Heart right ventricle (tissue), 16 donors: ENCODE measurements at regions not wholly inside any gene's neighbourhood (a gene's known extent, or its start where the extent isn't known, plus 50 kb on each side); places are given as distances from the start of the nearest gene placed in this dataset.

Source experiments
- ATAC-seq, 8 donors: fragments of 200-7000 bp; cut with Tn5 transposase; one replicate each; pipeline ENCODE4 v1.9.1; 2020; ENCODE audit warnings: mild to moderate bottlenecking in 8 of 8, moderate library complexity in 8 of 8, moderate number of reproducible peaks in 1 of 8
- DNase-seq, 2 donors: peaks; one replicate each; pipeline ENCODE4 v3.0.0-alpha.2; 2020
- H3K27ac ChIP-seq, 10 donors: fragments of 200-600 bp; sonication (generic) in 2 of 10; one replicate each; pipeline versions ENCODE4 v1.5.0 to v1.8.0; 2020 to 2022; ENCODE audit warnings: mild to moderate bottlenecking in 3 of 10
- H3K27me3 ChIP-seq, 7 donors: fragments of 200-600 bp; one replicate each; pipeline ENCODE4 v1.8.0; 2021 to 2022; ENCODE audit warnings: mild to moderate bottlenecking in 2 of 7
- H3K36me3 ChIP-seq, 9 donors: fragments of 200-600 bp; sonication (generic) in 1 of 9; one replicate each; pipeline versions ENCODE4 v1.5.0 to v1.8.0; 2020 to 2022; ENCODE audit warnings: mild to moderate bottlenecking in 2 of 9
- H3K4me1 ChIP-seq, 9 donors: fragments of 200-600 bp; sonication (generic) in 1 of 9; one replicate each; pipeline versions ENCODE4 v1.5.0 to v1.8.0; 2020 to 2022; ENCODE audit warnings: mild to moderate bottlenecking in 4 of 9
- H3K4me3 ChIP-seq, 10 donors: fragments of 200-600 bp; sonication (generic) in 2 of 10; one replicate each; pipeline versions ENCODE4 v1.5.0 to v1.8.0; 2020 to 2022; ENCODE audit warnings: mild to moderate bottlenecking in 7 of 10, moderate library complexity in 2 of 10
- H3K9me3 ChIP-seq, 11 donors: fragments of 200-600 bp in 10 of 11; sonication (generic) in 2 of 11; one replicate each; pipeline versions ENCODE4 v1.5.0 to v1.8.0; 2013 to 2022; ENCODE audit warnings: mild to moderate bottlenecking in 2 of 11, control low read depth in 1 of 11, moderate library complexity in 1 of 11
- CTCF ChIP-seq, 9 donors: fragments of 200-600 bp; sonication (generic) in 2 of 9; IDR thresholded peaks; one replicate each; pipeline versions ENCODE4 v1.5.0 to v1.8.0; 2021 to 2022; ENCODE audit warnings: antibody characterized with exemption in 9 of 9, mild to moderate bottlenecking in 5 of 9, moderate library complexity in 1 of 9
- WGBS, 2 donors: extraction: QIAGEN DNeasy Blood & Tissue Kit; methylation state at CpG; one replicate each; pipeline ENCODE4 v1.1.7; 2013; ENCODE audit warnings: inconsistent platforms in 1 of 2; 5-methylcytosine and 5-hydroxymethylcytosine counted together
- intact Hi-C, 10 donors: fragments of 100-400 bp; cut with DNase I; formaldehyde crosslinking; loops; one replicate each; pipeline versions ENCODE4 v1.11.1 to v1.14.2; 2022
- donor health status: Arrhythmogenic right ventricular cardiomyopathy.
- donor health status: ischemic (EF 13 %, LVEDD 7.1; RV severe dilation, severe dysfunction).
- donor health status: healthy with polysubstance abuse.
- donor health status: DM: no; HTN: yes; CAD: no.
- donor health status: DM: no; HTN: no; CAD: no.
- donor health status: ischemic (EF 25% LVEDD 6.9; RV normal size, moderate dysfunction).
- donor health status: ischemic (EF 25% LVEDD 5.7; RV mildly dilated, moderate dysfunction).
- donor health status: healthy.
- donor health status: DM: yes; HTN: yes; CAD: no.
- donor health status: Ischemic cardiomyopathy.
- donor health status: ischemic (EF 35%, LVEDD 5.7; RV mildly dilated, moderate dysfunction).
- donor health status: nonischemic (EF 11% LVEDD 7.7; RV severe dilation, severe dysfunction).
- donor health status: DM: yes; HTN: yes; CAD: no.
- donor health status: PGD.
- donor health status: ischemic (EF 29% LVEDD 5.4; RV normal size, mild dysfunction).
- donor health status: nonischemic (EF 23%, LVEDD 6.1; RV moderate dilation, normal function).

DNA sequence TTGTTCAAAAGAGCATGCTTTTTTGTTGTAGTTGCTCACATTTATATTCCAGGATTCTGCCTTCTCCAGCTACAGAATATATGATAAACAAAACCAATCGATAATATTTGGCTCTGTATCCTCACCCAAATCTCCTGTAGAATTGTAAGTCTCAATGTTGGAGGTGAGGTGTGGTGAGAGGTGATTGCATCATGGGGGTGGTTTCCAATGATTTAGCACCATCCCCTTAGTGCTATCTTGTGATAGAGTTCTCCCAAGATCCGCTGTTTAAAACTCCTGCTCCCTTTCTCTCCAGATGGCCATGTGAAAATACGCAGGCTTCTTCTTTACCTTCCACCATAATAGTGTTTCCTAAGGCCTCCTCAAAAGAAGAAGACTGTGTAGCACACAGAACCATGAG lies 98.7 kb upstream of the SCN7A start:
- Histone ChIP-seq H3K27ac (no peak overlapping the region), H3K27me3 (no peaks in the 10 kb centered on the region), H3K9me3 (peaks cover 0 to 20% (median 0%) of the 10 kb centered on the region in 11 donors), H3K4me1 (no peaks in the 10 kb centered on the region), H3K4me3 (no peak overlapping the region), H3K36me3 (no peaks in the 10 kb centered on the region)
- TF ChIP-seq CTCF (IDR thresholded peaks at IDR 0.05), result no peak
- intact Hi-C loops, result no loop called here
- WGBS, 2 donors, result 88 to 93% methylated on average over 3 of the region's 3 CpGs
- ATAC-seq, result no peak
- DNase-seq, result no peak

DNA sequence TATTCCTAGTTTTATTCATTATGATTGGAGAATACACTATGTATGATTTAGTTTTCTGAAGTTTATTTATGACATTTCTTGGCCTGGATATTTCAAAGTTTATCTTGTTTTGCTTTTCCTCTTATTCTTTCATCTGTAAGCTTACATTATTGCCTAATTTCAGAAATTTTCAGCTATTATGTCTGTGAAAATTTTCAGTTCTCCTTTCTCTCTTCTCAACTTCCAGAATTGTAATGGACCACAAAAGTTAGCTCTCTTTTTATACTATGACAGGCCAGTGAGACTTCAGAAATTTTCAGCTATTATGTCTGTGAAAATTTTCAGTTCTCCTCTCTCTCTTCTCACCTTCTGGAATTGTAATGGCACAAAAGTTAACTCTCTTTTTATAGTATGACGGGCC lies 97.2 kb upstream of the SCN7A start:
- 0% methylated on average over 1 of the region's 1 CpG for WGBS, 2 donors
- Histone ChIP-seq H3K27me3 (no peaks in the 10 kb centered on the region), H3K4me3 (no peak overlapping the region), H3K36me3 (no peaks in the 10 kb centered on the region), H3K4me1 (no peaks in the 10 kb centered on the region), H3K9me3 (peaks cover 0 to 6% (median 0%) of the 10 kb centered on the region in 11 donors), H3K27ac (no peak overlapping the region)
- intact Hi-C loops, result no loop called here
- DNase-seq, result no peak
- no peak for ATAC-seq
- no peak for TF ChIP-seq CTCF (IDR thresholded peaks at IDR 0.05)

DNA sequence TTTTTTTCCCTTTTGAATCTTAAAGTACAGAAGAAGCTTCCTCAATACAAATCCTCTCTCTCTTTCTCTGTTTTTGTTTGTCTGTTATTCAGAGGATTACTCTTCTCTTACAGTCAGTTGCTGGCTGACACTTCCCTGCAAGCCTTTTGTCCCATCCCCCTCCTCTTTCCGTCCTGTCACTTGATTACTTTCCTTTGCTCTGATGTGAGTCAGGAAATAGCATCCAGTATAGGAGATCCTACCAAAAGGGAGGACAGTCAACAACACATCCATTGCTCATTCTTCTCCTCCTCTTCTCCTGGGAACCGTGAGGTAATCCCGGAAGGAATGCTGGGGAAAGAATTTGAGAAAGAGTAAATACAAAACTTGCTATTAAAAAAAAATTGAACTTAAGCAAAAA lies 79.3 kb upstream of the SCN7A start:
- Histone ChIP-seq H3K27me3 (no peaks in the 10 kb centered on the region), H3K27ac (no peak overlapping the region), H3K36me3 (no peaks in the 10 kb centered on the region), H3K9me3 (peaks cover 0 to 10% (median 0%) of the 10 kb centered on the region in 11 donors), H3K4me3 (no peak overlapping the region), H3K4me1 (no peaks in the 10 kb centered on the region)
- intact Hi-C loops, result no loop called here
- DNase-seq, result no peak
- no peak for ATAC-seq
- no peak for TF ChIP-seq CTCF (IDR thresholded peaks at IDR 0.05)
- WGBS, 2 donors, result 18 to 21% methylated on average over 3 of the region's 3 CpGs

DNA sequence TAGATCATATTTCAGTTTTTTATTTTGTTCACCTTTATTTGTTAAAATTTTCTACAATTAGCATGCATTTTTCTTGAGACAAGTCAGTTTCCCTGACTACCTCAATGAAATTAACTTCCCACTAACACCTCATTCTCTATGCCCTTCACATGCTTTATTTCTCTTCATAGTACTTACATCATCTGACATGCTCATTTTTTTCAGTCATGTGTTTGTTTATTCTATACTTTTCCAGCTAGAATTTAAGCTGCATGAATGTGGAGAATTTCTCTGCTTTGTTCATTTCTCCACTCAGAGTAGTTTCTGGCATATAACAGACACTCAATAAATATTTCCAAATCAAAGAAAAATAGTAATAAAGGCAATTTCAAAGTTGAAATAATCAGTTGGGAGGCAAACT lies 78.9 kb upstream of the SCN7A start:
- no peak for DNase-seq
- no peaks in the 10 kb centered on the region for H3K36me3 ChIP-seq
- no peak for TF ChIP-seq CTCF (IDR thresholded peaks at IDR 0.05)
- no peak for ATAC-seq
- peaks cover 0 to 6% (median 0%) of the 10 kb centered on the region in 11 donors for H3K9me3 ChIP-seq
- no peak overlapping the region for H3K27ac ChIP-seq
- H3K4me3 ChIP-seq, result no peak overlapping the region
- intact Hi-C loops, result no loop called here
- no peaks in the 10 kb centered on the region for H3K4me1 ChIP-seq
- H3K27me3 ChIP-seq, result no peaks in the 10 kb centered on the region

DNA sequence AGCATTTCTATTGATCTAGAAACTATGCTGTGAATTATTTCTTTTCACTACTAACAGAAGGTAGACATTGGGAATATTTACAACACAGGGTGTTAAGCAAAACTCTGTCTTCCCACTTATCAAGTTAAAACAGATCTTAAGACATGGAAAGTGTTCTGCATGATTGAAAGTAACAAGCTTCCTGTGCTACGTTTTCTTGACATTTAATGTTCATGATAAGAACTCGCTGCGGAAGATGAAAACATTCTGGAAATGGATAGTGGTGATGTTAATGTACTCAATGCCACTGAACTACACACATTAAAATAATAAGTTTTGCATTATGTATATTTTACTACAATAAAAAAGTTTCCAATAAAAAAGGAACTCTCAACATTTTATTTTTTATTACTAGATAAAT lies 74.4 kb upstream of the SCN7A start:
- H3K4me3 ChIP-seq, result no peak overlapping the region
- no peak for DNase-seq
- H3K27ac ChIP-seq, result no peak overlapping the region
- no peak for ATAC-seq
- no peaks in the 10 kb centered on the region for H3K36me3 ChIP-seq
- H3K27me3 ChIP-seq, result peaks cover 0 to 3% (median 0%) of the 10 kb centered on the region in 7 donors
- TF ChIP-seq CTCF (IDR thresholded peaks at IDR 0.05), result no peak
- 30 to 37% methylated on average over 3 of the region's 3 CpGs for WGBS, 2 donors
- intact Hi-C loops, result no loop called here
- no peaks in the 10 kb centered on the region for H3K9me3 ChIP-seq
- H3K4me1 ChIP-seq, result no peaks in the 10 kb centered on the region
